GM19372 (cell line): ENCODE measurements at regions not wholly inside any gene's neighbourhood (a gene's known extent, or its start where the extent isn't known, plus 50 kb on each side); places are given as distances from the start of the nearest gene placed in this dataset.

Experiments used
- ATAC-seq: cut with Tn5 transposase; IDR thresholded peaks from one replicate; pipeline ENCODE4 v1.9.1; 2021; ENCODE audit warnings: mild to moderate bottlenecking, low read depth, moderate library complexity; ENCODE audit not compliant: unreplicated experiment

DNA sequence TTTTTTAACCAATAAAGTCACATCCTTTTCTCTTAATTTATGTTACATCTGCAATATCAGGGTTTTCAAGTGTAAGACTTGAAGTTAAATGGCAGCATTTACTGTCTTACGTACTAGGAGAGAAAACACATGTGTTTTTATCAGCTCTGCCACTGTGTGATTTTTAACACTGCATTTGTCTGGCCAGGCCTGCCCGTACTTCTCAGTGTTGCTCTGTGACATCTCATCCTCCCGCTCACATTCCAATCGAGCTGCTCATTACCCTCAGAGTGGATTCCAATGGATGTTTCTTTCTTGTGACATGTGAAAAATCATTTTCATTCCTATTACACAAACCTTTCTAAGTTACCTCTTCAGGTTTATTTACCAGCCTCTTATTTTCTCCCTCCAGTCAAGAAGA is 420.3 kb downstream of the FAT4 start:
- no peak for ATAC-seq

DNA sequence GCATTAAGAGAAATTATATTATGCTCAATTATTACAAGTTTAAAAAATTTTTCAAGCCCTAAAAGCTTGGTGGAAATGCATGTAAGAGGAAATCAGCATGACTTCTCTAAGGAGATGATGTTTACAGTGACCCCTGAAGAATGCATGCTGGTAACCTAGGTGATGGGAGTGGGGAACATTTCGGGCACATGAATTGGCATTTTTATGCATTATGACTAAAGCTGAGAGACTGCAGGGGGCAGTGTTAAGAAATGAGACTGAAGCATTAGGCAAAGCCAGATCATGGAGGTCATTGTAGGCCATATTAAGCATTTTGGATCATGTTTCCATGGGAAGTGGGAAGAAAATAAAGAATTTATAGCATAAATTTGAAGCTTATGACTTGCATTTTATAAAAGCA is 421.3 kb downstream of the FAT4 start:
- no peak for ATAC-seq

DNA sequence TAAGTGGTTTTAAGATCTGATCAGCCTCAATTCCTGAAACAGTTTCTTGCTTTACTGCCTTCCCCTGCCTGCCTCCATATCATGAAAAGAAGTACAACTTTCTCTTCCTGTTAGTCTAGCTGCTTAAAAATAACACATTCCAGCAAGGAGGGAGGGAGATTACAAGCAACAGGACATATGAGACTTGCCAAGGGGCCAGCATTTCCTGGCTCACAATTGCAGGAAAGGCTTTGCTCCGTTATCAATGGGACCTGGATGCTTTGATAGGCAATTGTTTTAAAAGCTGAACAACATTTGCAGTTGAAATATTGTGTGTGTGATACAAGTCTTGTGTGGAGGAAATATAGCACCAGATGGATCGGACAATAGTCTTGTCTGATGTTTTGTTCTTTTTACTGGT is 425.0 kb downstream of the FAT4 start:
- no peak for ATAC-seq

DNA sequence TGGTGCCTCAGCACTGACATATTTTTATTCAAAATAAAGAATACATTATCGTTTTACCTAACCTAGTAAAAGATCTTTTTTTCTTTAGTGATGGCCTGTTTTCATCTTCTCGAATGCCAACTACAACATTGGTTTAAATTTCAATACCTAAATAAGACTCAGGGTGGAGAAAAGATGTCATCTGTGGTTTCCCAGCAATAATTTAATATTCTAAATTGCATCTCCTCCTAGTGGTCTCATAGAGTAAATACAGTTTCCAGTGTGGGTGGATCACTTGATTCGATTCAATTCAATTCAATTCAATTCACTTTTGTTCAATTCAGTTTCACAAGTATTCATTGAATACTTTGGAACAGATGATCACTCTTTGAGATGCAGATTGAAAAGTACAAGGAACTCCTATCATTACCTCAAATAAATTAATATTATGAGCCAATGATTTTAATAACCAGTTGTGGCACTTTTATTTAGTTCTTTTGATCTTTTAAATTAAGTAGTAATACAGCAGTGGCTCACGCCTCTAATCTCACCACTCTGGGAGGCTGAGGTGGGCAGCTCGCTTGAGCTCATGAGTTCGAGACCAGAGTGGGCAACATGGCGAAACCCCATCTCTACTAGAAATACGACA is 427.2 kb downstream of the FAT4 start:
- no peak for ATAC-seq

DNA sequence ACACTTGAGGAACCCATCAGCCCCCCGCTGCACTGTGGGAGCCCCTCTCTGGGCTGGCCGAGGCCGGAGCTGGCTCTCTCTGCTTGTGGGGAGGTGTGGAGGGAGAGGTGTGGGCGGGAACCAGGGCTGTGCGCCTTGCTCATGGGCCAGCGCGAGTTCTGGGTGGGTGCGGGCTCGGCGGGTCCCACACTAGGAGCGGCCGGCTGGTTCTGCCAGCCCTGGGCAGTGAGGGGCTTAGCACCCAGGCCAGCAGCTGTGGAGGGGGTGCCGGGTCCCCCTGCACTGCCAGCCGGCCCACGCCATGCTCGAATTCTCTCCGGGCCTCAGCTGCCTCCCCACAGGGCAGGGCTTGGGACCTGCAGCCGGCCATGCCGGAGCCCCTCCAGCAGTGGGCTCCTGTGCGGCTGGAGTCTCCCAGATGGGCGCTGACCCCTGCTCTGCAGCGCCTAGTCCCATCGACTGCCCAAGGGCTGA is 430.2 kb downstream of the FAT4 start:
- ATAC-seq: no peak

DNA sequence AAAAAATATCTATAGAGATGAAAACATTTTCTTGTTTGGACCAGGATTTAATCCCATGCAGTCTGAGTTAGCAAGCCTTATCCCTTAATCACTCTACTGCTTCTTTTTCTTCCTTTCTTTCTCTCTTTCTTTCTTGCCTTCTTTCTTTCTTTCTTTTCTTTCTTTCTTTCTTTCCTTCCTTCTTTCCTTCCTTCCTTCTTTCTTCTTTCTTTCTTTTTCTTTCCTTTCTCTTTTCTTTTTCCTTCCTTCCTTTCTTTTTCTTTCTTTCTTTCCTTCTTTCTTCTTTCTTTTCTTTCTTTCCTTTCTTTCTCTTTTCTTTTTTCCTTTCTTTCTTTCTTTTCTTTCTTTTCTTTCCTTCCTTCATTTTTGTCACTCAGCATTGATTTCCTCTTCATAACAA is 434.6 kb downstream of the FAT4 start:
- ATAC-seq: no peak

DNA sequence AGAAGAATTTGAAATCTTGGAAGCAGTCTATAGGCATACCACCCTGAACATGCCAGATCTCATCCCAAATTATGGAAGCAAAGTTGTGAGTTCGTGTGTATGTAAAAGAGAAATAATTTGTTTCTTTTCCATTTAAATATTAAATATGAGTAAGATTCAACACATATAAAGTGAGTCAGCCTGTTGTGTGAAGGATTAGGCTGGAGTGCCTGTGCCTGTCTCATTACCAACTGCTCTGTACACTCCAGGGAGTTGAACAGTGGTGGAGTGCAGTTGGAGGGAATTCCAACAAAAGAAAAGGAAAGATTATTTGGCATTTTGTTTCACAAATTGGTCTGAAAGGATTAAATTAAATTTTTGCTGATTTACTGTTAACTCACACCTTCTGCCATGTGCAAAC is 435.6 kb downstream of the FAT4 start:
- ATAC-seq: no peak

DNA sequence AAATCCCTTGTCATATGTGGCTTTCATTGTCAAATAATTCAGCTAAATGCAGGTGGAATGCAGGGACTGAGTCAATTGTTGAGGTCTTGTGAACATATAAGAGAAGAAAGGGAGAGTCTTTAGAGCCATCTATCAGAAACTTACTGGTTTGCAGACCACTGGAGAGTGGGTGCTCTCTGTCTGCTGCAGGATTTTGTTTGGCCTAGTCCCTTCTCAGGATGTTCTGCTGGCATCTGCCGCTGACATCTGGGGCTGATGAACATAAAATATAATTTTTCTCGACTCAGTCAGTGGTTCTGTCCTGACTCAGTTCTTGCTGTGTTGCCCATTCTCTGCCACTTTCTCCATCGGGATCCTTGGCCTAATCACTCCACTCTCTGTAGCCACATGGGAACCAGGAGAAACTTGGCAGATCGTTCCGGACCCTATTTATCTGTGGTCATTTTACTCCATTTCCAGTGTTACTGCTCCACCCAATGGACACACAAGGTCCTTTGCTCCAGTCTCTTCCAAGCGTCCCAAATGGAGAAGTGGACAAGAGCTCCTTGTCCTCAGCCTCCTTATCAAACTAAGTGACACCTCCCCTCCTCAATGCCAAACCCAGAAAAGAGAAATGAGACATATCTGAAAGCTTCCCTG is 436.2 kb downstream of the FAT4 start:
- no peak for ATAC-seq

DNA sequence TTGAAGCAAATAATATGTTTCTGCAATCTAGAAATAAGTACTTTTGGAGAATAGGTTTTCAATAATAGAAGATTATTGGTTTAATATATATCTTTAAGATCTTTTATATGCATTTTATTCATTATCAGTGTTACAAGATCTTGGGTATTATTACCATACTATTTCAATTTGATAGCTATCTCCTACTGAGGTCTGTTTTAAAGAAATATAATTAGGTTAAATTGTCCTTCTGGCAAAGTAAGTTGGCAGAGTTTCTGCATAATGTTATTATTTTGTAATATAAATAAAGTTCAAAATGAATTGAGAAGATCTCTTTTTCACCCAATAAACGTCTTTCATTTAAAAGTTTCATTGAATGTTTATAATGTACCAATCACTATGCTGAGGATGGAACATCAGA is 443.7 kb downstream of the FAT4 start:
- no peak for ATAC-seq

DNA sequence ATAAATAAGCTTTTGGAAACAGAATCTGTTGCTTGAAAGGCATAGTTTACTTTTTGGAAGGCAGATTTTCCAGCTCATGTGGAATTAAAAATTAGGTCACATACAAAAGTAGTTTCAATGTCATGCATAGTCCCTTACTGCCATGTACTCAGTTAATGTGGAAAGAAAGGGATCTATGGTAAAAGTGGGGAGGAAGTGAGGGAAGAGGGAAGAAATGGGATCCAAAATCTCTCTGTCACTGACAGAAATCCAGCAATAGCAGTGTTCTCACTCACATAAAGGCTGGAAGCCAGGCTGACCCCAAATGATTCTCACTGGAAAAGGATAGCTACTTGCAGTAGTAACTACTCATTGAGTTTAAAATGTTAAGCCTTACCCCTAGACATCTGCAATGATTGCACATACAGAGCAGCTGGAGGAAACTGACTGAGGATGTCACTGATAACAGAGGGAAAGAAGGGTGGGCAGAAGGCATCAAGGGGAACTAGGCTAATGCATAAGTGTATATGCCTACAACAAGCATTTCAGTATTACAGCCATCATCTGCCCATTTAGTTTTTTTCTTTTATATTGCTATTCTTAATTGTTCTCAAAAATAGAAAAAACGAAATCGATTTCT is 445.6 kb downstream of the FAT4 start:
- ATAC-seq: no peak

DNA sequence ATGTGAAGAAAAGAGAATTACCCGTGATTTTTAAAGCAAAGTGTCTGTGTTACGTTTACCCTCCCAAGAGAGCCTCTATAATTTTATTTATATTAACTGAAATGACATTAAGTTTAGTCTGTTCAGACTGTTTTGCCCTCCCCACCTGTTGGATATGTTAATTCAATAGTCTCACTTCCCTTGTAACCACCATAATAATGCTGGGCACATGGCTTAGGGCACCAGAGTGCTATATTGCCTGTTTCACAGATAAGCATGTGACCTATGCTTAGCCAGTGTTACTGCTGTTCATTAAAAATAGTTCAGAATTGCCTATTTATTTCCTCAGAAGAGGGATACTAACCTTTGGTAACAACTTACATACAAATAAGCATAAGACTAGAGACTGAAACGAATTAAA is 446.2 kb downstream of the FAT4 start:
- no peak for ATAC-seq

DNA sequence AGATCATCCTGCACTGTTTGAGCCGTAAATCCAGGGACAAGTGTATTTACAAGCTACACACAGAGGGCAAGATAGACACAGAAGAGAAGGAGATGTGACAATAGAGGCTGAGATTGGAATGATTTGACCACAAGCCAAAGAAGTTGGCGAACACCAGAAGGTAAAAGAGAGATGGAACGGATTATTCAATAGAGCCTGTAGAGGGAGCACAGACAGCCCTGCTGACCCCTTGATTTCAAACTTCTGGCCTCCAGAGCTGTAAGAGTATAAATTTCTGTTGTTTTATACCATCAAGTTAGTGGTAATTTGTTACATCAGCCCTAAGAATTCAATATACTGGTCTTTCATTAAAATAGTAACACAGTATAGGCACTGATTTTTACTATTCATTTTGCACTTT is 447.8 kb downstream of the FAT4 start:
- no peak for ATAC-seq

DNA sequence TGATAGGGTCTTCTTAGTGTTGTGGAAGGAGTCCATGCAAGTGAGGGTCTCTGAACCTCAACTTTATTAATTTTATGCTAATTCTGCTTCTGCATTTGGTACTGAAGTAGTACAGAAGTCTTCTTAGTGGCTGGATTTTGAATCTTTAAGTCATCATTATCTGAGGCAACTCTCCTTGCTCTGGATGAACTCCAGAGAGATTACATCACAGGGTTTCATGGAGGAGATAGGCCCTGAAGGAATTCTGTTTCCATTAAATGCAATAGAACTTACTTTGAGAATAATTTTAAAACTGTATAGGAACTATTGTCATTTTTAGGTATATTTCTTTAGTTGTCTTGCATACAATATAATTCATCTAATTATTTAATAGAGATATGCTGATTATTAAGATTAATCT is 451.2 kb downstream of the FAT4 start:
- ATAC-seq: no peak

DNA sequence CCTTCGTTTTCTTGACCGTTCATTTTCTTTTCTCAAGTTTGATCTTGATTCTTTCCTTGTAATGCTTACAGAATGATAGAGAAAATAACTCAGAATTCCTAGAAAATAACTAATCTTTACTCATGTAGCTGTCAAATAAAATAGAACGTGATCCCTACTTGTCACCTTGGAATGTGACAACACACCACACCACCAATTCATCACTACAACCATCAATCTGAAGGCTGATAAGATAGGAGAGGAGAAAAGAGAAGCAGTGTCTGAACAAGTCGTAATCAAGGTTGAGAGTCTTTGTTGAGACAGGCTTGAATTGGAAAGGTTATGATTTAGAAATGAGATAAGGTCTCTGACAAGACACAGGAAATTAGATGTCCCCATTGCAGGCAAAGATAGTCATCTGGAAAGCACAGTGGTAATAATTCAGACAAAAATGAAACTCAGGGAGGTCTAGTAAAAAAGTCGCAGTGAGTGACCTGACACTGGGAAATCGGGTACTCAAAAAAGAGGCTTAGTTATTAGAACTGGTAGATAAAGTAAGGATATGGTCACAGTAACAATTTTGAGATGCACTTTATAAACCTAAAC is 456.2 kb downstream of the FAT4 start:
- ATAC-seq: no peak

DNA sequence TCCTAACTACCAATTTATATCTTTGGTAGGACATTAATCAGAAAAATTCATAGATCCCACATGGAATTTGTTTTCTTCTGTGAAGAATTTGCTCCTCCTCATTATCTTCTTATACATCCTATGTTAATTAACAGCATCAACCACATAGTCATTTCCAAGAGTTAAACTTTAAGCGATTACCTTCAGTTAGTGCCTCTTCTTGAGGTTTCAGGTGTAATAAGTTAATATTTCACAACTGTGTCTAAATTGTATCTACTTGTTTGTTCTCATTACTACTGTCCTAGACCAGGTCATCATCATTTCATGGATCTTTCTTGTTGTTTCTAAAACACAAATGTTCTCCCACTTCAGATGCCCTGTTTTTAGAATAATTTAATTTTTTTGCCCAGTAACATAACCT is 457.9 kb downstream of the FAT4 start:
- ATAC-seq: no peak

DNA sequence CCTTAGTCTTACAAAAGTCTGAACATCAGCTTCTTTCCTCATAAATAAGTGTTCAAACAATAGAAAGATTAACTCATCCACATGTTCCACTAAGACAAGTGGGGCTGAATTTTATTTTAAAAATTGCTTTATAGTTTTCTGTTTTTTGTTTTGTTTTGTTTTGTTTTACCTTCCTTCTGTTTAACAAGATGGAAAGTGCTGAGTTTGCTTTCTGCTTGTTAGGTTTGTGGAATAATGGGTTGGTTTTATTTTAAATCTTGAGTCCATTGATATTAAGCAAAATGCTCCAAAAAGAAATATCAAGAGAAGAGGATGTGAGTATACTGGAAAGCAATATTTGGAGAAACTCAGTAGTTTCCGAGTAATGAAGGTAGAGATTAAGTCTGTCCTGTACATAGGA is 458.7 kb downstream of the FAT4 start:
- ATAC-seq: no peak

DNA sequence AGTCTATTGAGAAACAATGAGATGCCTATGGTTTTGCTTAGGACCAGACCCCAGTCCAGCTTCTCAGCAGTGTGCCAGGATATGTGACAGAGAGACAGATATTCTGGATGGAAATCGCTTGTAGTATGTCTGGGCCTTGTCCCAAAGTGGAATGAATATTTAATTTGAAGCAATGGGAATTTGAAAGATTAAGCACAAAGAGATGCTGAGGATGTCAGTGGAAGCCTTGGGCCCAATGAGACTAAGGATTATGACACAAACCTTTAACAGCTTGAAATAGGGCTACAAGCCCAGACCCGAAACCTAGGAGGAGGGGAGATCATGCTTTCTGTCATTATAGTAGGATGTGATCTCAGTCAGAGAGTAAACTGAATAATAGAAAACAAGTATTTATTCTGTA is 459.2 kb downstream of the FAT4 start:
- no peak for ATAC-seq

DNA sequence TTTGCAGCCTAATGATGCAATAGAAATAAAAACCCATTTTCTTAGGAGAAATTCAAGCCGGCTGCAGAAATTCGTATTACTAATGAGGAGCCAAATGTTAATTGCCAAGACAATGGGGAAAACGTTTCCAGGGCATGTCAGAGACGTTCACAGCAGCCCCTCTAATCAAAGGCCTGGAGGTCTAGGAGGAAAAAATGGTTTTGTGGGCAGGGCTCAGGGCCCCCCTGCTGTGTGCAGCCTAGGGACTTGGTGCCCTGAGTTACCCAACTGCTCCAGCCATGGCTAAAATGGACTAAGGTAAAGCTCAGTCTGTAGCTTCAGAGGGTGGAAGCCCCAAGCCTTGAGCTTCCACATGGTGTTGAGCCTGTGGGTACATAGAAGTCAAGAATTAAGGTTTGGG is 461.4 kb downstream of the FAT4 start:
- ATAC-seq: no peak

DNA sequence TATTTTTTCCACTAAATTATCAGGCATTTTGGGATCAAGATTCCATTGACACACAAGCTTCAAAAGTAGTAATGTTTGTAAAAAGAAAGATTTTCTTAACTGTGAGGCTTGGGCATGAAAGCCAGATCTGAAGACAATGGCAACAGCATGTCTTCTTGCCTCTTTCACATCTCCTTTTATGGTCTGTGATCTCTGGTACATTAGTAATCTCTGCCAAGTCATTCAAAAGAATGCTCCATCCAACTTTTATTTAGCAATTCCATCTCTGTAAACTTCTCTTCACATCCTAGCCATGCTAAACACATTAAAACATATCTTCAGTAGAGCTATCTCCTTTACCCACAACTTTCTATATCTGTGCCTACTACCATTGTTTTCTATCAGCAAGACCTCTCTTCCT is 465.4 kb downstream of the FAT4 start:
- no peak for ATAC-seq

DNA sequence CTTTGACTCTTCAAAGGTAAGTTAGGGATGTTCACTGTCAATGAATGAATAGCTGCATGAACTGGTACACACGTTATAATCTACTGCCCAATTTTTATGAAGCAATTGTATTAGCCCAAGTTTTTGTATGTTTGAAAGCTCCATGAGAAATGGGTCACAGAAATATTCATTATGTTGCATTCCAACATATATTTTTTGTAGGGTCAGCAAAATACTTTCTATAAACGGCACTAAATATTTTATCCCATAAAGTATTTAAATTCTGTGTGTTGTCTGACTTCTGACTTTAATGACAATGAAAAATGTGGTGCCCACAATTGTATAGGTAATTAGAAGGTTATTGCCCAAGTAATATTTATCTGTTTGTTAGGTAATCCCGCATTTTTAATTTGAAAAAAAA is 466.0 kb downstream of the FAT4 start:
- ATAC-seq: no peak

DNA sequence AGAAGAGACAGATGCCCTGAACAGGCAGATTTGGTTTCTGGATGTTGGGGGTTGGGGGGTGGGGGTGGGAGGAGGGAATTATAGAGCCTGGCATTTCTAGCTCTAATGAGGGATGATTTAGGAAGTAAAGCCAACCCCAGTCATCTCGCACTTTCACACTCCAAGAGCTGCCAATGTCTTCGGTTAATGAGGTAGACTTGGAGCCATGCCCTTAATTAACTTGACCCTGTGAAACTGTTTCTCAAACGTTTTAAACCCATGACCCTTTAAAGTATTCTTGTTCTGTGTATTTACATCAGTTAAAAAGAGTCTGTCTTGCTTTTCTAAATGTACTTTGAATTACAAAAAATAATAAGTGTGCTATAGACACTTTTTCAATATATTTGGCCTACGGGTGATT is 466.9 kb downstream of the FAT4 start:
- ATAC-seq: no peak

DNA sequence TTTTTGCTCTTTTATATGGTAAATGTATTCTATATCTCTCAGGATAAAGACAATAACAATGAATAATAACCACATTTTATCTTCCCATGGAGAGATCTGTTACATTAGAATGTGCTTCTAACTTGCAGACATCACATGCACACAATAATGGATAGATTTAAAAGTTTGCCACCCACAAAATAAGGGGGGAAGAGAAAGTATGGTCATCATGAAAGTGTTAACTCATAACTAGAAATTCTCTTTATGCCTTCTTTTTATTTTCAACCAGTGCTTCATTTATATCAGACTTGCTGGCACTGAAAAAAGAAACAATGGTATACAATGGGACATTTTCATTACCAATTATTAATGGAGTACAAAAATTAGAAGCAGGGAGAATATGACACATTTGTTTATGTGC is 470.0 kb downstream of the FAT4 start:
- no peak for ATAC-seq
